Spleen (tissue), 11 donors: ENCODE measurements at regions not wholly inside any gene's neighbourhood (a gene's known extent, or its start where the extent isn't known, plus 50 kb on each side); places are given as distances from the start of the nearest gene placed in this dataset.

Experiments used
- DNase-seq: peaks from one replicate; pipeline ENCODE4 v3.0.0-alpha.2; 2020
- H3K27ac ChIP-seq, 8 donors: fragments of 200-600 bp; sonication (generic) in 7 of 8; 1 replicate in 4 of 8; 2 replicates in 4 of 8; pipeline versions ENCODE4 v1.5.0 to v1.8.0; 2016 to 2021; ENCODE audit warnings: inconsistent platforms in 4 of 8, mild to moderate bottlenecking in 4 of 8, moderate library complexity in 1 of 8
- H3K27me3 ChIP-seq, 7 donors: fragments of 200-600 bp; sonication (generic) in 6 of 7; replicated peaks in 1 of 7; 1 replicate in 4 of 7; 2 replicates in 3 of 7; pipeline versions ENCODE4 v1.5.0 to v1.8.0; 2016 to 2021; ENCODE audit warnings: inconsistent platforms in 3 of 7, mild to moderate bottlenecking in 1 of 7
- H3K36me3 ChIP-seq, 6 donors: fragments of 200-600 bp; sonication (generic) in 5 of 6; 1 replicate in 4 of 6; 2 replicates in 2 of 6; pipeline versions ENCODE4 v1.5.0 to v1.8.0; 2016 to 2021; ENCODE audit warnings: inconsistent platforms in 2 of 6
- H3K4me1 ChIP-seq, 6 donors: fragments of 200-600 bp; sonication (generic) in 5 of 6; 1 replicate in 3 of 6; 2 replicates in 3 of 6; pipeline versions ENCODE4 v1.5.0 to v1.8.0; 2016 to 2021; ENCODE audit warnings: inconsistent platforms in 3 of 6
- H3K4me3 ChIP-seq, 8 donors: fragments of 200-600 bp; sonication (generic) in 7 of 8; 1 replicate in 4 of 8; 2 replicates in 4 of 8; pipeline versions ENCODE4 v1.5.0 to v1.8.0; 2016 to 2021; ENCODE audit warnings: inconsistent platforms in 4 of 8, mild to moderate bottlenecking in 4 of 8, moderate library complexity in 2 of 8
- H3K9me3 ChIP-seq, 8 donors: fragments of 200-600 bp; sonication (generic) in 7 of 8; 1 replicate in 4 of 8; 2 replicates in 4 of 8; pipeline versions ENCODE4 v1.5.0 to v1.8.0; 2016 to 2021; ENCODE audit warnings: inconsistent platforms in 4 of 8
- CTCF ChIP-seq, 11 experiments: fragments of 200-600 bp in 7 of 11; fragments of 450-650 bp in 4 of 11; sonication (generic) in 4 of 11; IDR thresholded peaks in 8 of 11; conservative IDR thresholded peaks in 3 of 11; 1 replicate in 7 of 11; 2 replicates in 4 of 11; pipeline versions ENCODE4 v1.4.0 to v1.8.0; 2016 to 2021; ENCODE audit warnings: antibody characterized with exemption in 11 of 11, inconsistent platforms in 4 of 11, mild to moderate bottlenecking in 1 of 11
- POLR2A ChIP-seq, 3 donors: fragments of 450-650 bp; IDR thresholded peaks; one replicate each; pipeline ENCODE4 v1.5.1; 2017; ENCODE audit warnings: antibody characterized with exemption in 3 of 3, mild to moderate bottlenecking in 1 of 3
- POLR2AphosphoS5 ChIP-seq, 3 donors: sonication (generic); formaldehyde crosslinking; IDR thresholded peaks; one replicate each; pipeline ENCODE4 v1.5.1; 2017; ENCODE audit warnings: antibody characterized with exemption in 3 of 3
- WGBS, 5 donors: extraction: QIAGEN DNeasy Blood & Tissue Kit in 3 of 5; methylation state at CpG; one replicate each; pipeline versions ENCODE4 v1.1.5 to v1.1.7; 2013 to 2018; 5-methylcytosine and 5-hydroxymethylcytosine counted together
- intact Hi-C: fragments of 100-400 bp; cut with DNase I; formaldehyde crosslinking; loops from one replicate; pipeline ENCODE4 v1.15.0; 2023; ENCODE audit warnings: low total_unique reads
- donor health status: healthy with polysubstance abuse.
- donor health status: DM: no; HTN: no; CAD: no; lungs with moderate emphysema.
- donor health status: DM: no; HTN: no; CAD: no.
- donor health status: Bipolar disorder and iron deficiency.
- donor health status: healthy.
- donor health status: DM: no; HTN: no; CAD: no.
- donor health status: DM: yes; HTN: yes; CAD: no.

GRCh38 chr15:96053031-96053780 is 277.3 kb upstream of the NR2F2 start:
- TF ChIP-seq POLR2AphosphoS5 (IDR thresholded peaks at IDR 0.05) = peak in 2 of 3 donors; percentile 19 to 55
- no peak for TF ChIP-seq POLR2A (IDR thresholded peaks at IDR 0.05)
- no peak for TF ChIP-seq CTCF (IDR thresholded peaks at IDR 0.05 in 8 of 11, conservative IDR thresholded peaks at IDR 0.05 in 3 of 11)
- Histone ChIP-seq H3K4me3 (peak overlapping the region in 7 of 8 donors; percentile 3 to 59 (median 26)), H3K36me3 (no peaks in the 10 kb centered on the region), H3K27ac (peak overlapping the region in 3 of 8 donors; percentile 32 to 37 (median 34)), H3K4me1 (peaks cover 3 to 24% (median 14%) of the 10 kb centered on the region in 6 donors), H3K27me3 (peaks cover 0 to 38% (median 0%) of the 10 kb centered on the region in 7 donors), H3K9me3 (peaks cover 0 to 2% (median 0%) of the 10 kb centered on the region in 8 donors)
- 6 to 17% (median 7%) methylated on average over 34 to 36 of the region's 36 CpGs for WGBS, 5 donors
- DNase-seq = peak; percentile 78
- intact Hi-C loops = no loop called here

GRCh38 chr15:96053781-96054428 is 276.6 kb upstream of the NR2F2 start:
- peaks cover 0 to 38% (median 0%) of the 10 kb centered on the region in 7 donors for H3K27me3 ChIP-seq
- intact Hi-C loops = no loop called here
- peaks cover 3 to 28% (median 14%) of the 10 kb centered on the region in 6 donors for H3K4me1 ChIP-seq
- H3K9me3 ChIP-seq = no peaks in the 10 kb centered on the region
- TF ChIP-seq POLR2AphosphoS5 (IDR thresholded peaks at IDR 0.05) (no peak), CTCF (IDR thresholded peaks at IDR 0.05 in 8 of 11, conservative IDR thresholded peaks at IDR 0.05 in 3 of 11) (no peak), POLR2A (IDR thresholded peaks at IDR 0.05) (no peak)
- 22 to 33% (median 29%) methylated on average over 14 of the region's 14 CpGs for WGBS, 5 donors
- peak overlapping the region in 3 of 8 donors; percentile 32 to 37 (median 34) for H3K27ac ChIP-seq
- no peak for DNase-seq
- peak overlapping the region in 6 of 8 donors; percentile 3 to 59 (median 27) for H3K4me3 ChIP-seq
- H3K36me3 ChIP-seq = no peaks in the 10 kb centered on the region

- H3K27me3 ChIP-seq = peaks cover 0 to 38% (median 0%) of the 10 kb centered on the region in 7 donors
- DNase-seq = no peak
- no peak overlapping the region for H3K4me3 ChIP-seq
- WGBS, 5 donors = 67 to 84% (median 77%) methylated on average over 6 of the region's 6 CpGs
- peaks cover 3 to 28% (median 14%) of the 10 kb centered on the region in 6 donors for H3K4me1 ChIP-seq
- H3K9me3 ChIP-seq = no peaks in the 10 kb centered on the region
- H3K36me3 ChIP-seq = no peaks in the 10 kb centered on the region
- TF ChIP-seq POLR2AphosphoS5 (IDR thresholded peaks at IDR 0.05) = no peak
- no peak for TF ChIP-seq POLR2A (IDR thresholded peaks at IDR 0.05)
- no peak for TF ChIP-seq CTCF (IDR thresholded peaks at IDR 0.05 in 8 of 11, conservative IDR thresholded peaks at IDR 0.05 in 3 of 11)
- intact Hi-C loops = no loop called here
- H3K27ac ChIP-seq = no peak overlapping the region
Measured at GRCh38 chr15:96054621-96055020, 275.9 kb upstream of the NR2F2 start.
